Adrenal gland (tissue), 5 donors: ENCODE measurements at regions not wholly inside any gene's neighbourhood (a gene's known extent, or its start where the extent isn't known, plus 50 kb on each side); places are given as distances from the start of the nearest gene placed in this dataset.

Experiments
- CTCF ChIP-seq, 6 experiments: fragments of 450-650 bp in 4 of 6; fragments of 200-600 bp in 2 of 6; sonication (generic) in 1 of 6; IDR thresholded peaks; 1 replicate in 5 of 6; 2 replicates in 1 of 6; pipeline versions ENCODE4 v1.5.1 to v1.8.0; 2016 to 2021; ENCODE audit warnings: antibody characterized with exemption in 6 of 6, mild to moderate bottlenecking in 2 of 6, moderate library complexity in 1 of 6
- POLR2A ChIP-seq, 2 donors: fragments of 450-650 bp; IDR thresholded peaks; one replicate each; pipeline ENCODE4 v1.6.1; 2017; ENCODE audit warnings: antibody characterized with exemption in 2 of 2, mild to moderate bottlenecking in 2 of 2, moderate library complexity in 1 of 2
- donor health status: DM: no; HTN: no; CAD: no.

- TF ChIP-seq CTCF (IDR thresholded peaks at IDR 0.05) (no peak), POLR2A (IDR thresholded peaks at IDR 0.05) (no peak)
Measured at GRCh38 chr15:62450061-62450460, 285.0 kb upstream of the C2CD4B start.
